ENCODE measurements at regions not wholly inside any gene's neighbourhood (a gene's known extent, or its start where the extent isn't known, plus 50 kb on each side); places are given as distances from the start of the nearest gene placed in this dataset.
"Not testable (repeated sequence)": the region's sequence is repeated elsewhere in the genome, so short reads cannot be mapped to it uniquely, and the experiment has no call there.

GRCh38 chr5:44252545-44252944 lies 136.7 kb downstream of the FGF10 start:
- DNase-seq (ENCODE audit: low read depth in 2 of 2): no peak

- DNase-seq (ENCODE audit: low read depth in 2 of 2): no peak
Measured at GRCh38 chr5:44246986-44247385, 142.2 kb downstream of the FGF10 start.

- DNase-seq (ENCODE audit: low read depth in 2 of 2): no peak
Measured at GRCh38 chr5:44245935-44246334, 143.3 kb downstream of the FGF10 start.

GRCh38 chr5:44242791-44243190 lies 146.4 kb downstream of the FGF10 start:
- no peak for DNase-seq (ENCODE audit: low read depth in 2 of 2)

GRCh38 chr5:44236040-44236439 lies 153.2 kb downstream of the FGF10 start:
- DNase-seq (ENCODE audit: low read depth in 2 of 2): no peak

GRCh38 chr5:44233691-44234090 lies 155.5 kb downstream of the FGF10 start:
- DNase-seq (ENCODE audit: low read depth in 2 of 2): no peak

- DNase-seq (ENCODE audit: low read depth in 2 of 2): no peak
Measured at GRCh38 chr5:44225231-44226160, 163.7 kb downstream of the FGF10 start.

GRCh38 chr5:44199408-44199807 lies 189.8 kb downstream of the FGF10 start:
- DNase-seq (ENCODE audit: low read depth in 2 of 2): no peak

- DNase-seq (ENCODE audit: low read depth in 2 of 2): no peak
Measured at GRCh38 chr5:44189255-44189654, 200.0 kb downstream of the FGF10 start.

- DNase-seq (ENCODE audit: low read depth in 2 of 2): no peak
Measured at GRCh38 chr5:44187973-44188372, 201.2 kb downstream of the FGF10 start.

GRCh38 chr5:44183753-44184152 lies 205.5 kb downstream of the FGF10 start:
- DNase-seq (ENCODE audit: low read depth in 2 of 2): no peak

- DNase-seq (ENCODE audit: low read depth in 2 of 2): no peak
Measured at GRCh38 chr5:44183312-44183711, 205.9 kb downstream of the FGF10 start.

- DNase-seq (ENCODE audit: low read depth in 2 of 2): no peak
Measured at GRCh38 chr5:44178414-44178813, 210.8 kb downstream of the FGF10 start.

- no peak for DNase-seq (ENCODE audit: low read depth in 2 of 2)
Measured at GRCh38 chr5:44167540-44167939, 221.7 kb downstream of the FGF10 start.

- no peak for DNase-seq (ENCODE audit: low read depth in 2 of 2)
Measured at GRCh38 chr5:44160369-44160768, 228.9 kb downstream of the FGF10 start.

GRCh38 chr5:44150075-44150723 lies 239.0 kb downstream of the FGF10 start:
- no peak for DNase-seq (ENCODE audit: low read depth in 2 of 2)

GRCh38 chr5:44117947-44118346 lies 271.3 kb downstream of the FGF10 start:
- not testable (repeated sequence) for DNase-seq (ENCODE audit: low read depth in 2 of 2)

GRCh38 chr5:44108232-44108631 lies 281.0 kb downstream of the FGF10 start:
- not testable (repeated sequence) for DNase-seq (ENCODE audit: low read depth in 2 of 2)

- DNase-seq (ENCODE audit: low read depth in 2 of 2): no peak
Measured at GRCh38 chr5:44099643-44100042, 289.6 kb downstream of the FGF10 start.

GRCh38 chr5:44089424-44090144 lies 299.6 kb downstream of the FGF10 start:
- no peak for DNase-seq (ENCODE audit: low read depth in 2 of 2)

- no peak for DNase-seq (ENCODE audit: low read depth in 2 of 2)
Measured at GRCh38 chr5:44085083-44085482, 304.1 kb downstream of the FGF10 start.

- DNase-seq (ENCODE audit: low read depth in 2 of 2): not testable (repeated sequence)
Measured at GRCh38 chr5:44074547-44074946, 314.7 kb downstream of the FGF10 start.

Data from lung microvascular endothelial cell (primary cell).